ENCODE measurements at regions not wholly inside any gene's neighbourhood (a gene's known extent, or its start where the extent isn't known, plus 50 kb on each side); places are given as distances from the start of the nearest gene placed in this dataset.

DNA sequence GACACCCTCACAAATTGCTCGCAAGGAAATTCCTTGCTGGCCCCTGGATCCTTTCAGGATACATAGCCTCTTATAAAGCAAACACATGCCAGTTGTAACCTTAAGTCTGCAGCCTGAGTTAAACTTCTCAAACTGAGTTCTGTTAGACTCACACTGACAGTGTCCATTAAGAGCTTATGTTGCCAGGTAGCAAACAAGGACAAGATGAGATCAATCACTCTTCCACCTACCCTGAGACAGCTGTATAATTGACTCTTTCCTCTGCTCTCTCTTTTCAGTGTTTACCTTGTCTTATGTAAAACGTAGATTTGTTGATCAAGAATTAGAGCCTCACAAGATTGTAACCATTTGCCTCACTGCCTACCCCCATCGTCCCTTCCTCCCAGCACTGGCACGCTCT lies 359.8 kb downstream of the EPM2A start:
- Mint-ChIP-seq H3K27ac (no peak overlapping the region), H3K27me3 (no peaks in the 10 kb centered on the region), H3K36me3 (ENCODE audit: low read depth) (no peaks in the 10 kb centered on the region), H3K4me3 (no peak overlapping the region), H3K4me1 (ENCODE audit: low read depth) (peaks cover 15% of the 10 kb centered on the region), H3K9me3 (peaks cover 1% of the 10 kb centered on the region)
- TF ChIP-seq, protein P1, sequence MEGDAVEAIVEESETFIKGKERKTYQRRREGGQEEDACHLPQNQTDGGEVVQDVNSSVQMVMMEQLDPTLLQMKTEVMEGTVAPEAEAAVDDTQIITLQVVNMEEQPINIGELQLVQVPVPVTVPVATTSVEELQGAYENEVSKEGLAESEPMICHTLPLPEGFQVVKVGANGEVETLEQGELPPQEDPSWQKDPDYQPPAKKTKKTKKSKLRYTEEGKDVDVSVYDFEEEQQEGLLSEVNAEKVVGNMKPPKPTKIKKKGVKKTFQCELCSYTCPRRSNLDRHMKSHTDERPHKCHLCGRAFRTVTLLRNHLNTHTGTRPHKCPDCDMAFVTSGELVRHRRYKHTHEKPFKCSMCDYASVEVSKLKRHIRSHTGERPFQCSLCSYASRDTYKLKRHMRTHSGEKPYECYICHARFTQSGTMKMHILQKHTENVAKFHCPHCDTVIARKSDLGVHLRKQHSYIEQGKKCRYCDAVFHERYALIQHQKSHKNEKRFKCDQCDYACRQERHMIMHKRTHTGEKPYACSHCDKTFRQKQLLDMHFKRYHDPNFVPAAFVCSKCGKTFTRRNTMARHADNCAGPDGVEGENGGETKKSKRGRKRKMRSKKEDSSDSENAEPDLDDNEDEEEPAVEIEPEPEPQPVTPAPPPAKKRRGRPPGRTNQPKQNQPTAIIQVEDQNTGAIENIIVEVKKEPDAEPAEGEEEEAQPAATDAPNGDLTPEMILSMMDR (IDR thresholded peaks at IDR 0.05), result no peak
- Histone ChIP-seq H3K27me3 (ENCODE audit: control insufficient read depth in 1 of 2, insufficient read depth in 2 of 2, low read length in 2 of 2) (no peaks in the 10 kb centered on the region), H3K36me3 (ENCODE audit: insufficient read depth, low read length) (no peaks in the 10 kb centered on the region), H3K4me1 (ENCODE audit: insufficient read depth, low read length) (peaks cover 5% of the 10 kb centered on the region), H3K27ac (ENCODE audit: low read depth in 1 of 2, low read length in 2 of 2) (no peak overlapping the region), H3K4me3 (ENCODE audit: low read length) (no peak overlapping the region), H3K9me3 (ENCODE audit: control insufficient read depth in 1 of 2, insufficient read depth in 1 of 2, low read length in 2 of 2) (peaks cover 0 to 6% of the 10 kb centered on the region in 2 experiments)
- no peak for ATAC-seq (ENCODE audit: poor library complexity)
- DNase-seq, result no peak
- ChIA-PET POLR2A (no interaction called here), CTCF (no interaction called here)
- intact Hi-C loops (cut with DNase I, micrococcal nuclease), result no loop called here

DNA sequence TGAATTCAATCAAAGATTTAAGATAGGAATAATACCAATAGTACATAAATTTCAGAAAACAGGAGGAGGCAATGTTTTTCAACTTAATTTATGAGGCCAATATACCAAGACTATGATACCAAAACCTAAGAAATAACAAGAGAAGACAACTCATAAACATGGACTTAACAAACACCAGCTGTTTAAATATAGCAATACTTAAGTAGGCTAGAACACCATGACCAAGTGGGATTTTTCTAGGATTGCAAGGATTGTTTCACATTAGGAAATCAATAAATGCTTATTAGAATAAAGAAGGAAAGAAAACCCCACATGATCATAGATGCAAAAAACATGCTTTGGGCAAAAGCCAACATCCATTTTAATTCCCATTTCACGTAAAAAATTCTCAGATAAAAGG lies 355.1 kb downstream of the EPM2A start:
- no peaks in the 10 kb centered on the region for H3K4me1 ChIP-seq (ENCODE audit: insufficient read depth, low read length)
- H3K4me3 Mint-ChIP-seq, result no peak overlapping the region
- H3K36me3 ChIP-seq (ENCODE audit: insufficient read depth, low read length), result no peaks in the 10 kb centered on the region
- H3K27me3 Mint-ChIP-seq, result no peaks in the 10 kb centered on the region
- ChIA-PET POLR2A (no interaction called here), CTCF (no interaction called here)
- no peak overlapping the region for H3K27ac ChIP-seq (ENCODE audit: low read depth in 1 of 2, low read length in 2 of 2)
- no peak overlapping the region for H3K27ac Mint-ChIP-seq
- H3K36me3 Mint-ChIP-seq (ENCODE audit: low read depth), result no peaks in the 10 kb centered on the region
- ATAC-seq (ENCODE audit: poor library complexity) (no peak), DNase-seq (no peak)
- H3K27me3 ChIP-seq (ENCODE audit: control insufficient read depth in 1 of 2, insufficient read depth in 2 of 2, low read length in 2 of 2), result no peaks in the 10 kb centered on the region
- peaks cover 0 to 4% of the 10 kb centered on the region in 2 experiments for H3K9me3 ChIP-seq (ENCODE audit: control insufficient read depth in 1 of 2, insufficient read depth in 1 of 2, low read length in 2 of 2)
- TF ChIP-seq, protein P1 (IDR thresholded peaks at IDR 0.05), result no peak
- intact Hi-C loops (cut with DNase I, micrococcal nuclease), result no loop called here
- H3K9me3 Mint-ChIP-seq, result peaks cover 1% of the 10 kb centered on the region
- H3K4me3 ChIP-seq (ENCODE audit: low read length), result no peak overlapping the region
- no peaks in the 10 kb centered on the region for H3K4me1 Mint-ChIP-seq (ENCODE audit: low read depth)

DNA sequence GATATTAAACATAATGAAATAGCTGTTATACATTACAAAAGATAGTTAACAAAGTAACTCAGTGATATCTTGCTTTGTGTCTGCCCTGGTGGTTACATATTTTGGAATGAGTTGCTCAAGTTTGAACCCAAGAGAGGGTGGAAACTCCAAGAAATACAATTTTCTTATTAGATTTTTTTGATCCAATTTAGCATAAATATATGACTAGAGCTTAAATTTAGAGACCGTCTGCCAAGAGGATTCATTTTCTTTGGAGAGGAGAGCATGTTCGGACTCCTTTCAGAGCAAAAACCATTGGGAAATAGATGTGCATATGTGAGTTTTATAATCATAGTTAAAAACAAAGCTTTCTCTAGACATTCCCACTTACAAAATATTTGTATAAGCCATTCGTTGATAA lies 353.4 kb downstream of the EPM2A start:
- no peaks in the 10 kb centered on the region for H3K36me3 ChIP-seq (ENCODE audit: insufficient read depth, low read length)
- Mint-ChIP-seq H3K9me3 (peaks cover 1% of the 10 kb centered on the region), H3K27me3 (no peaks in the 10 kb centered on the region), H3K4me1 (ENCODE audit: low read depth) (no peaks in the 10 kb centered on the region), H3K27ac (no peak overlapping the region), H3K36me3 (ENCODE audit: low read depth) (no peaks in the 10 kb centered on the region), H3K4me3 (no peak overlapping the region)
- DNase-seq (no peak), ATAC-seq (ENCODE audit: poor library complexity) (no peak)
- no peak overlapping the region for H3K27ac ChIP-seq (ENCODE audit: low read depth in 1 of 2, low read length in 2 of 2)
- no peaks in the 10 kb centered on the region for H3K4me1 ChIP-seq (ENCODE audit: insufficient read depth, low read length)
- ChIA-PET POLR2A (no interaction called here), CTCF (no interaction called here)
- no peak overlapping the region for H3K4me3 ChIP-seq (ENCODE audit: low read length)
- intact Hi-C loops (cut with DNase I, micrococcal nuclease), result no loop called here
- TF ChIP-seq, protein P1 (IDR thresholded peaks at IDR 0.05), result no peak
- H3K27me3 ChIP-seq (ENCODE audit: control insufficient read depth in 1 of 2, insufficient read depth in 2 of 2, low read length in 2 of 2), result no peaks in the 10 kb centered on the region
- H3K9me3 ChIP-seq (ENCODE audit: control insufficient read depth in 1 of 2, insufficient read depth in 1 of 2, low read length in 2 of 2), result peaks cover 0 to 4% of the 10 kb centered on the region in 2 experiments

Measured in CD4-positive, alpha-beta T cell (primary cell).